Activated CD4-positive, alpha-beta T cell treated with anti-CD3 and anti-CD28 coated beads for 36 hours (primary cell): ENCODE measurements at regions not wholly inside any gene's neighbourhood (a gene's known extent, or its start where the extent isn't known, plus 50 kb on each side); places are given as distances from the start of the nearest gene placed in this dataset.

ENCODE experiments used
- ATAC-seq: fragments of 200-7000 bp; cut with Tn5 transposase; one replicate; pipeline ENCODE4 v1.10.0; 2021; ENCODE audit warnings: mild to moderate bottlenecking, moderate library complexity
- CTCF ChIA-PET: fragments of 350-600 bp; sonication (Branson Sonifier 250); formaldehyde crosslinking; loops from one replicate; lab custom pipeline; 2021; ENCODE audit warnings: antibody characterized with exemption; lab: Charles Lee
- POLR2A ChIA-PET: fragments of 350-600 bp; sonication (Branson Sonifier 250); formaldehyde crosslinking; loops from one replicate; lab custom pipeline; 2021; ENCODE audit warnings: antibody characterized with exemption, inconsistent platforms; lab: Charles Lee
- DNase-seq: peaks from one replicate; pipeline ENCODE4 v3.0.0-alpha.2; 2020
- H3K27ac Mint-ChIP-seq: one replicate; pipeline ENCODE4 v1.8.0; 2021; ENCODE audit warnings: mixed read lengths
- H3K27me3 Mint-ChIP-seq: one replicate; pipeline ENCODE4 v1.8.0; 2021; ENCODE audit warnings: mixed read lengths
- H3K36me3 Mint-ChIP-seq: one replicate; pipeline ENCODE4 v1.8.0; 2021; ENCODE audit warnings: low read depth, mixed read lengths
- H3K4me1 Mint-ChIP-seq: one replicate; pipeline ENCODE4 v1.8.0; 2021; ENCODE audit warnings: mixed read lengths
- H3K4me3 Mint-ChIP-seq: one replicate; pipeline ENCODE4 v1.8.0; 2021; ENCODE audit warnings: mild to moderate bottlenecking, moderate library complexity, mixed read lengths
- H3K9me3 Mint-ChIP-seq: one replicate; pipeline ENCODE4 v1.8.0; 2021; ENCODE audit warnings: low read depth, mixed read lengths
- intact Hi-C, 2 experiments: fragments of 100-400 bp; cut with DNase I in 1 of 2; cut with micrococcal nuclease in 1 of 2; formaldehyde crosslinking; loops; one replicate each; pipeline versions ENCODE4 v1.14.2 to v1.15.1; 2022 to 2024; cut with DNase I, micrococcal nuclease

DNA sequence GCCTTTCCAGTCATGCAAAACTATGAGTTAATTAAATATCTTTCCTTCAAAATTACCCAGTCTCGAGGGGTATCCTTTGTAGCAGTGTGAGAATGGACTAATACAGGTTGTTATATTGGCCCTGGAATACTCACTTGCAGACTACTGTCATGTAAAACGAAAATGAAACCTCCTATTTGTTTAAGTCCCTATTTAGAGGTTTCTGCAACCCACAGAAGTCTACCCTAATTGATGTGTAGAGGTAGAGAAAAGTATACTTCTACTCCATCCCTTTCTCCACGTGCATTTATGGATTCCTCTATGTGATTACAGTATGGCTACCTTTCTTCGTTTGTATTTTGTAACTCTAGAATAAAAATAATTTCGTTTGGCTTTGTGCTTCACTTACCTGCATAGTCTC lies 371.1 kb downstream of the FSCB start:
- ATAC-seq = no peak
- CTCF ChIA-PET = no interaction called here
- intact Hi-C loops = no loop called here
- H3K4me3 Mint-ChIP-seq = no peak overlapping the region
- no peaks in the 10 kb centered on the region for H3K4me1 Mint-ChIP-seq
- POLR2A ChIA-PET = no interaction called here
- no peak for DNase-seq
- no peaks in the 10 kb centered on the region for H3K36me3 Mint-ChIP-seq
- H3K27ac Mint-ChIP-seq = no peak overlapping the region
- H3K9me3 Mint-ChIP-seq = no peaks in the 10 kb centered on the region
- no peaks in the 10 kb centered on the region for H3K27me3 Mint-ChIP-seq

GRCh38 chr14:44131861-44132260 lies 375.2 kb downstream of the FSCB start:
- peaks cover 2% of the 10 kb centered on the region for H3K9me3 Mint-ChIP-seq
- intact Hi-C loops = no loop called here
- ChIA-PET POLR2A (no interaction called here), CTCF (no interaction called here)
- DNase-seq (no peak), ATAC-seq (no peak)
- H3K4me1 Mint-ChIP-seq = no peaks in the 10 kb centered on the region
- no peaks in the 10 kb centered on the region for H3K27me3 Mint-ChIP-seq
- no peaks in the 10 kb centered on the region for H3K36me3 Mint-ChIP-seq
- no peak overlapping the region for H3K27ac Mint-ChIP-seq
- H3K4me3 Mint-ChIP-seq = no peak overlapping the region

DNA sequence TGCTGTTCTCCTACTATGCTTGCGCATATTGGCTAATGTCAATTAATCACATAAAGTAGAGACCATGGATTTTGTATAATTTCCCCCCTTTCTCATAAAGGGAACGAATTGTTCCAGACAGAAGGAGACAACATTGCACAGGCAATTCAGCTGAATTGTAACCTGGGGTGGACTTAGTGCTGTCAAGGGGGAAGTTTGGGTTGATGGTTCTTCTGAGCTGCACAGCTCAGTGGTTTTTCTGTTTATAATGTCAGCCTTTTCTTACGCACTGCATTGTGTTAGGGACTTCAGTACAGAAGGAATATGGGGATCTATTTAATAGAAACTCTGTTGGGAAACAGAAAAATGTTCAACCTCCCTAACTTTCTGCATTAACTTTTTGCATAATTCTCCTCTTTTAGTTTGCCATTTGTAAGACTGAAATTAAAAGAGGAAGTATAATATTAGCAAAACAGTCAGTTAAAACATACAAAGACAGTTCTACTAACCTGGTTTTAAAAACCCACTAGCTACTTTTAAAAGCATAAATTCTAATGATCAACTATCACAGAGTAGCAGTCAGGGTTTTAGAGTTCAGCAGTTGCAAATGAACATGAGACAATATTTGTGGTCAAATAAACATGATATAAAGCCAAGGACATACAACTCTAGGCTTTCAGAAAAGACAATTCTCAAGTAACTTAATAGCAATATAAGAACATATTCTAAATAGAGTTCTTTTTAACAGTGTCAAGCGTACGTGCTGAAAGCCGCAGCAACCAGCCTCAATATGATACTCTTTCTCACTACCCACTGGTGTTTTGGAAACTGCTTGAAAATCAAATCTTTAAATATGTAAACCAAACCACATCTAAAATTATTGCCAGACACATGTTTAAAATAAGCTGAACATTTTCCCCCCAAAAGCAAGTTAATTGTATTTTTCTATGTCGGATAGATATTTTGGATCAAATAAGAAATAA lies 393.0 kb downstream of the FSCB start:
- DNase-seq (no peak), ATAC-seq (no peak)
- no peak overlapping the region for H3K27ac Mint-ChIP-seq
- peaks cover 15% of the 10 kb centered on the region for H3K9me3 Mint-ChIP-seq
- intact Hi-C loops = no loop called here
- H3K4me3 Mint-ChIP-seq = no peak overlapping the region
- POLR2A ChIA-PET = no interaction called here
- H3K4me1 Mint-ChIP-seq = no peaks in the 10 kb centered on the region
- H3K27me3 Mint-ChIP-seq = no peaks in the 10 kb centered on the region
- H3K36me3 Mint-ChIP-seq = no peaks in the 10 kb centered on the region
- CTCF ChIA-PET = interaction anchor here (0.7 kb wide), 1 partner anchor 341 kb away, joined by 3 read pairs; no protein-coding TSS in a partner anchor

- H3K9me3 Mint-ChIP-seq = peaks cover 8% of the 10 kb centered on the region
- CTCF ChIA-PET = interaction anchor here (0.7 kb wide), 1 partner anchor 343 kb away, joined by 3 read pairs; no protein-coding TSS in a partner anchor
- intact Hi-C loops = no loop called here
- no peaks in the 10 kb centered on the region for H3K36me3 Mint-ChIP-seq
- POLR2A ChIA-PET = no interaction called here
- no peaks in the 10 kb centered on the region for H3K27me3 Mint-ChIP-seq
- no peak overlapping the region for H3K4me3 Mint-ChIP-seq
- DNase-seq (no peak), ATAC-seq (no peak)
- H3K27ac Mint-ChIP-seq = no peak overlapping the region
- H3K4me1 Mint-ChIP-seq = no peaks in the 10 kb centered on the region
Measured at GRCh38 chr14:44112774-44113460, 394.2 kb downstream of the FSCB start.

DNA sequence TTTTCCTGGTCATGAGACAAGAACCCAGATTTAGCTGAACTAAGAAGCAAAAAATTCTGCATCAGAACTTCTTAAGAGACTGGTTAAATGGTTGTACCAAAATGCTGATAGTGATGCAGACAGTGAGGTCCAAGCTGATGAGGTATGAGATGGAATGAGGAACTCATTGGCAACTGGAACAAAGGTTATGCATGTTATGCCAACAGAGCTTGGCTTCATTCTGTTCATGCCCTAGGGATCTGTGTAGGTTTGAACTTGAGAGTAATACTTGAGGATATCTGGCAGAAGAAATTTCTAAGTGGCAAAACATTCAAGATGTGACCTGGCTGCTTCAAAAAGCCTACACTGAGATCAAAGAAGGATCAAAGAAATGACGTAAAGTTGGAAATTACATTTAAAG lies 398.0 kb downstream of the FSCB start:
- no peak overlapping the region for H3K4me3 Mint-ChIP-seq
- intact Hi-C loops = no loop called here
- H3K27me3 Mint-ChIP-seq = no peaks in the 10 kb centered on the region
- H3K4me1 Mint-ChIP-seq = no peaks in the 10 kb centered on the region
- H3K9me3 Mint-ChIP-seq = peaks cover 4% of the 10 kb centered on the region
- H3K27ac Mint-ChIP-seq = no peak overlapping the region
- ChIA-PET POLR2A (no interaction called here), CTCF (interaction anchor here (1.0 kb wide), 1 partner anchor 37 kb away, joined by 3 read pairs; no protein-coding TSS in a partner anchor)
- no peak for DNase-seq
- ATAC-seq = no peak
- no peaks in the 10 kb centered on the region for H3K36me3 Mint-ChIP-seq

DNA sequence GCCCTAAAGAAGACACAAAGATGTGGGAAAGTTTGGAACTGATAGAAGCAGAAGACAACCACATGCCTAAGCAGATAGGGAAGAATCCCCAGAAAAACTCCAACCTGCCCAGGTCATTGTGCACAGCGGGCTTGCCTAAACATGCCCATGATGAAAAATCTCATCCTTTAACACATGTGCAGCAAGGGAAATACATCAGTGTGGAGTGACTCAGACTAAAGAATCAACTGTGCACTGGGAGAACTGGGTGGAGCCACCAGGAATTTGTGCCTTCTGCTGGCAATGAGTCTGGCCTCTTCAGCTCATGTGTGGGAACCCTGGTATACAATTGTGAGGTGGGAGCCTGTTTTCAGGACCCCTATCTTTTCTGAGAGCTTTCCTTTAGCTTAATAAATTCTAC lies 398.5 kb downstream of the FSCB start:
- Mint-ChIP-seq H3K4me3 (no peak overlapping the region), H3K27me3 (no peaks in the 10 kb centered on the region), H3K4me1 (no peaks in the 10 kb centered on the region), H3K27ac (no peak overlapping the region), H3K9me3 (peaks cover 4% of the 10 kb centered on the region), H3K36me3 (no peaks in the 10 kb centered on the region)
- ChIA-PET CTCF (interaction anchor here (1.0 kb wide), 1 partner anchor 37 kb away, joined by 3 read pairs; no protein-coding TSS in a partner anchor), POLR2A (no interaction called here)
- ATAC-seq (no peak), DNase-seq (no peak)
- intact Hi-C loops = no loop called here

- intact Hi-C loops = no loop called here
- Mint-ChIP-seq H3K27ac (no peak overlapping the region), H3K27me3 (no peaks in the 10 kb centered on the region), H3K4me1 (no peaks in the 10 kb centered on the region), H3K4me3 (no peak overlapping the region), H3K9me3 (peaks cover 4% of the 10 kb centered on the region), H3K36me3 (no peaks in the 10 kb centered on the region)
- POLR2A ChIA-PET = no interaction called here
- no peak for ATAC-seq
- no peak for DNase-seq
- CTCF ChIA-PET = no interaction called here
Measured at GRCh38 chr14:44107156-44107555, 399.9 kb downstream of the FSCB start.

- intact Hi-C loops = no loop called here
- no peaks in the 10 kb centered on the region for H3K36me3 Mint-ChIP-seq
- DNase-seq (no peak), ATAC-seq (no peak)
- ChIA-PET CTCF (no interaction called here), POLR2A (no interaction called here)
- H3K9me3 Mint-ChIP-seq = peaks cover 8% of the 10 kb centered on the region
- no peak overlapping the region for H3K4me3 Mint-ChIP-seq
- H3K27me3 Mint-ChIP-seq = no peaks in the 10 kb centered on the region
- no peak overlapping the region for H3K27ac Mint-ChIP-seq
- no peaks in the 10 kb centered on the region for H3K4me1 Mint-ChIP-seq
Measured at GRCh38 chr14:44099743-44100488, 407.2 kb downstream of the FSCB start.

DNA sequence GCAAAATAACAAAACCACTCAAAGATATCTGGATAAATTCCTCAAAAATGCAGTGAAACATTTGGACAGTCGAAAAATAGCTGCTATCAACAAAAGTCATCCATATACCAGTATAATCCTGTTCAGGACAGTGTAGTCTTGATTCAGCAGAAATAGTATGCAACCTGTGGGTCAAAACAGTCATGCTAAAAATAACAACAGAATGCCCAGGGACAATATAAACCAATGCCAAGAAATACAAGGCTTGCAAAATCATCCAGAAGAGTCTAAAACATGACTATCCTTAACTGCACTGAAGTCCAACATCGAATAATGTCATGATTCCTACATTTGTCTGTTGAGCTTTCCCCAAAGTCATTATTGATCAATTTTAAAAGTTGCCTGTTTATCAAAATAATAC lies 425.9 kb downstream of the FSCB start:
- Mint-ChIP-seq H3K9me3 (peaks cover 10% of the 10 kb centered on the region), H3K27me3 (no peaks in the 10 kb centered on the region), H3K36me3 (no peaks in the 10 kb centered on the region), H3K27ac (no peak overlapping the region), H3K4me3 (no peak overlapping the region), H3K4me1 (no peaks in the 10 kb centered on the region)
- intact Hi-C loops = no loop called here
- ATAC-seq (no peak), DNase-seq (no peak)
- POLR2A ChIA-PET = no interaction called here
- CTCF ChIA-PET = no interaction called here

DNA sequence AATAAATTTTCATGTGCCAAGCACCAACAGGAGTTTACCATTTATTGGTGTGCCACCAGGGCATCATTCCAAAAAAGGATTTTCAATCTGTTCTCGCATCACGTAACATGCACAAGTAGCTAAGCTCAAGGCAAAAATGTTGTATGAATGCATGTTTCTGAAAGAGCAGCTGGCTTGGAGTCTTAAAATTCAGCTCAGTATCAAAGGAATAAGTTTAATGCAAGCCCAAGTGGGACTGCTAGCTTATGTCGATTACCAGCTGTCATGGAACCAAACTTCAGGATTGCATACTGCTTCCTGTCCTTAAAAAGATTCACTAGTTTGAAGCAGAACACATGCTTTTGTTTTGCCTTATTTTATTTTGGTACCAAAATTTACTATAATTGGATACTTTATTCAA lies 437.0 kb downstream of the FSCB start:
- no peak overlapping the region for H3K27ac Mint-ChIP-seq
- POLR2A ChIA-PET = no interaction called here
- H3K4me3 Mint-ChIP-seq = no peak overlapping the region
- no peaks in the 10 kb centered on the region for H3K9me3 Mint-ChIP-seq
- no peaks in the 10 kb centered on the region for H3K27me3 Mint-ChIP-seq
- DNase-seq (no peak), ATAC-seq (no peak)
- intact Hi-C loops = no loop called here
- no peaks in the 10 kb centered on the region for H3K36me3 Mint-ChIP-seq
- CTCF ChIA-PET = no interaction called here
- H3K4me1 Mint-ChIP-seq = no peaks in the 10 kb centered on the region

GRCh38 chr14:44053422-44053821 lies 453.7 kb downstream of the FSCB start:
- no peak overlapping the region for H3K4me3 Mint-ChIP-seq
- no peaks in the 10 kb centered on the region for H3K4me1 Mint-ChIP-seq
- CTCF ChIA-PET = no interaction called here
- intact Hi-C loops = no loop called here
- peaks cover 7% of the 10 kb centered on the region for H3K9me3 Mint-ChIP-seq
- no peak overlapping the region for H3K27ac Mint-ChIP-seq
- POLR2A ChIA-PET = no interaction called here
- no peaks in the 10 kb centered on the region for H3K36me3 Mint-ChIP-seq
- no peaks in the 10 kb centered on the region for H3K27me3 Mint-ChIP-seq
- DNase-seq = no peak
- ATAC-seq = no peak
